ENCODE measurements at regions not wholly inside any gene's neighbourhood (a gene's known extent, or its start where the extent isn't known, plus 50 kb on each side); places are given as distances from the start of the nearest gene placed in this dataset.
A peak's percentile ranks its signal among the peaks of the same experiment; 100 is the strongest.

DNA sequence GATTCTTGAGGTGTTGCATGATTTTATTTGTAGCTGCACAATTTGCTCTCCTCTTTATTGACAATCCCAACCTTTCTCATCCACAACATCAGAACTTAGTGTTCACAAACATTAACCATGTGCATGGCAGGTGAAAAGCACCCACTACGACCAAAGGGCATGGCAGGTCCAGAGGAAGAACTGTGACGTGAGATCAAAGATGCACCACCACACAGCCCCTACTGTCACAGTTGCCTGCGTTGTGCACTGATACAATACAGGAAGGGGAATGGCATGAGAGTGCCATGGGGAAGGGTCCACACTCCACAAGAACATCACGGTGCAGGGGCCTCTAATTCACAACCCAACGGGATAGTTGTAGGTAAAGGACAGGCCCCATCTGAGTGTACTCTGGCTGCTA lies 217.1 kb upstream of the PFKP start:
- intact Hi-C loops (cut with DNase I, micrococcal nuclease), result no loop called here
- H3K9me3 ChIP-seq, result no peaks in the 10 kb centered on the region
- H3K4me1 ChIP-seq (ENCODE audit: low read depth), result no peaks in the 10 kb centered on the region
- H3K36me3 ChIP-seq (ENCODE audit: low read depth), result no peaks in the 10 kb centered on the region
- TF ChIP-seq, protein P1, sequence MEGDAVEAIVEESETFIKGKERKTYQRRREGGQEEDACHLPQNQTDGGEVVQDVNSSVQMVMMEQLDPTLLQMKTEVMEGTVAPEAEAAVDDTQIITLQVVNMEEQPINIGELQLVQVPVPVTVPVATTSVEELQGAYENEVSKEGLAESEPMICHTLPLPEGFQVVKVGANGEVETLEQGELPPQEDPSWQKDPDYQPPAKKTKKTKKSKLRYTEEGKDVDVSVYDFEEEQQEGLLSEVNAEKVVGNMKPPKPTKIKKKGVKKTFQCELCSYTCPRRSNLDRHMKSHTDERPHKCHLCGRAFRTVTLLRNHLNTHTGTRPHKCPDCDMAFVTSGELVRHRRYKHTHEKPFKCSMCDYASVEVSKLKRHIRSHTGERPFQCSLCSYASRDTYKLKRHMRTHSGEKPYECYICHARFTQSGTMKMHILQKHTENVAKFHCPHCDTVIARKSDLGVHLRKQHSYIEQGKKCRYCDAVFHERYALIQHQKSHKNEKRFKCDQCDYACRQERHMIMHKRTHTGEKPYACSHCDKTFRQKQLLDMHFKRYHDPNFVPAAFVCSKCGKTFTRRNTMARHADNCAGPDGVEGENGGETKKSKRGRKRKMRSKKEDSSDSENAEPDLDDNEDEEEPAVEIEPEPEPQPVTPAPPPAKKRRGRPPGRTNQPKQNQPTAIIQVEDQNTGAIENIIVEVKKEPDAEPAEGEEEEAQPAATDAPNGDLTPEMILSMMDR (IDR thresholded peaks at IDR 0.05), result no peak
- no peak for DNase-seq
- H3K4me3 ChIP-seq, result no peak overlapping the region
- no peak for ATAC-seq

DNA sequence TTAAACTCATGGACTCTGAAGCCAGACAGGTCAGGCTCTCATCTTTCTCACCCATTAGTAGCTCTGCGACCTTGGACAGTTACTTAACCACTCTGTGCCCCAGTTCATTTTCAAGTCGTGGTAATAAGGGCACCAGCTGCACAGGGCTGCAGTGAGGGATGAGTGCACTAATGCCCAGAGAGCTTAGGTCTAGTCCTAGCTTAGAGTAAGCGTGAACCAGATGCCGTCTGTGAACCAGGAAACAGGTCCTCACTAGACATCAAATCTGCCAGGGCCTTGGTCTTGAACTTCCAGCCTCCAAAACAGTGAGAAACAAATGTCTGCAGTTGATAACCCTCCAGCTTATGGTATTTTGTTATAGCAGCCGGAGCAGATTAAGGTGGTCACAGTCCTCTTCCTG lies 222.4 kb upstream of the PFKP start:
- intact Hi-C loops (cut with DNase I, micrococcal nuclease), result no loop called here
- TF ChIP-seq, protein P1 (IDR thresholded peaks at IDR 0.05), result no peak

GRCh38 chr10:2839081-2839725 lies 228.1 kb upstream of the PFKP start:
- DNase-seq (peak in 2 of 3 donors; percentile 51 to 73), ATAC-seq (peak; percentile 66)
- no peaks in the 10 kb centered on the region for H3K36me3 ChIP-seq (ENCODE audit: low read depth)
- intact Hi-C loops (cut with DNase I, micrococcal nuclease), result loop anchor here in 1 of 2 donors (10.0 kb wide), 1 partner anchor 206 kb away; no protein-coding TSS in a partner anchor
- TF ChIP-seq, protein P1 (IDR thresholded peaks at IDR 0.05), result peak; percentile 34
- no peaks in the 10 kb centered on the region for H3K9me3 ChIP-seq
- no peak overlapping the region for H3K4me3 ChIP-seq
- no peaks in the 10 kb centered on the region for H3K4me1 ChIP-seq (ENCODE audit: low read depth)

More for the DNA sequence above, 222.4 kb upstream of the PFKP start:
- H3K36me3 ChIP-seq (ENCODE audit: low read depth), result no peaks in the 10 kb centered on the region
- no peaks in the 10 kb centered on the region for H3K9me3 ChIP-seq
- ATAC-seq (no peak), DNase-seq (no peak)
- no peak overlapping the region for H3K4me3 ChIP-seq
- no peaks in the 10 kb centered on the region for H3K4me1 ChIP-seq (ENCODE audit: low read depth)

DNA sequence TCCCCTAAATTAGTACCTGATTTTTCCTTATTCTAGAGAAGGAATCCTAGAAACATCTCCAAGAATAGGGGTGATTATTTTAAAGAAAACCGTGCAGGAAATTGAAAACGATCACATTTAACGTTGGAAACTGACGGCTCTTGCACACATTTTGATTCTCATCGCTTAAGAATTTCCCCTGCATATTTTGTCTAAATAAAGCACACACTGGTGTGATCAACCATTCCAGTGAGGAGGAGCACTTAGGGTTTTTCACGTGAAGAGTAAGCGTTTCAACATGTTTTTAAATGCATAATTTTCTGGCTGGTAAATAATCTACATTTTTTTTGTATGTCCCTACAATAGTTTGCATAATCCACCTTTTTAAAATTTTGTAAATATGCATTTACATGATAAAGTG lies 229.7 kb upstream of the PFKP start:
- no peak for ATAC-seq
- TF ChIP-seq, protein P1 (IDR thresholded peaks at IDR 0.05), result no peak
- Histone ChIP-seq H3K36me3 (ENCODE audit: low read depth) (no peaks in the 10 kb centered on the region), H3K4me3 (no peak overlapping the region), H3K4me1 (ENCODE audit: low read depth) (no peaks in the 10 kb centered on the region), H3K9me3 (no peaks in the 10 kb centered on the region)
- DNase-seq, result no peak
- intact Hi-C loops (cut with DNase I, micrococcal nuclease), result loop anchor here in 1 of 2 donors (10.0 kb wide), 1 partner anchor 207 kb away; no protein-coding TSS in a partner anchor

DNA sequence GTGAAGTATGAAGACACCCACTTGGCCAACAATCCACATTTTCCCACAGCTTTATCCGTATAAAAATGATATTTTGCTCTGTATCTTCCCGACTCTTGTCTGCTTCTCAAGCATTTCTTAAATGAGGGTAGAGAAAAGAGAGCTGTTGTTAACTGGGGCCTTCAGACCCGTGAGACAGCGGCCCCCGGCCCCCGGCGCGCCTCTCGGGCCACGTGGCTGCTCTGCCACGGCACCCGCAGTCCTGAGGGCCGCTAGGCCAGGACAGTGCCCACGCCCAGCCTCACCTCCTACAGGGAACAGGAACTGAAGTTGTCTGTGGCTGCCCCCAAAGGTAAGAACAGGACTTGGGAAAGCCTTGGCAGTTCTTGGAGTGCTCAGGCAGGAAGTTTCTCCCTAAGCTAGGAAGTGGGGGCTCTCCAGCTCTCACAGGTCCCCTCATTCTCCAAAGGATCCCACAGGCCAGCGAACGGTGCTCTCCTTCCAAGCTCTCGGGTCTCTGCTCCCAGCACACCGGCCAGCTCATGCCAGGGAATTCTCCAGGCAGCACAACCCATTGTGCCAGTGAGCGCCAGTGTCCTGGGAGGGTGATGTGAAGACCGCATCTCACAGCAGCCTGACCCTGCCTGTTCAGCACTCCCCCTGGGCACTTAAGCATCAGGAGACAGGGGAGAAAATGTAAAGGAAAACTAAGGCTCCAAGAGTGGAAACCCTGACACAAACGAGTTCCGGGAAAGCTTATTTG lies 230.3 kb upstream of the PFKP start:
- TF ChIP-seq, protein P1 (IDR thresholded peaks at IDR 0.05), result no peak
- intact Hi-C loops (cut with DNase I, micrococcal nuclease), result loop anchor here in 1 of 2 donors (10.0 kb wide), 1 partner anchor 208 kb away; no protein-coding TSS in a partner anchor
- ATAC-seq, result no peak

More for the DNA sequence above, 230.3 kb upstream of the PFKP start:
- H3K4me1 ChIP-seq (ENCODE audit: low read depth), result no peaks in the 10 kb centered on the region
- no peaks in the 10 kb centered on the region for H3K36me3 ChIP-seq (ENCODE audit: low read depth)
- H3K9me3 ChIP-seq, result no peaks in the 10 kb centered on the region
- no peak for DNase-seq
- H3K4me3 ChIP-seq, result no peak overlapping the region

Measured in mucosa of descending colon (tissue), 3 donors.